ENCODE measurements at regions not wholly inside any gene's neighbourhood (a gene's known extent, or its start where the extent isn't known, plus 50 kb on each side); places are given as distances from the start of the nearest gene placed in this dataset.

GRCh38 chrX:39377157-39377556, 575.9 kb downstream of the MID1IP1 start:
- ATAC-seq: no peak

GRCh38 chrX:39377773-39378172, 576.5 kb downstream of the MID1IP1 start:
- intact Hi-C loops (cut with DNase I): no loop called here
- no peak for ATAC-seq
- Histone ChIP-seq H3K4me3 (no peak overlapping the region), H3K36me3 (no peaks in the 10 kb centered on the region), H3K27ac (no peak overlapping the region), H3K27me3 (peaks cover 0 to 17% (median 2%) of the 10 kb centered on the region in 4 donors), H3K4me1 (no peaks in the 10 kb centered on the region), H3K9me3 (no peaks in the 10 kb centered on the region)
- WGBS, 2 donors: 76 to 97% methylated on average over 1 of the region's 1 CpG
- no peak for FAIRE-seq
- TF ChIP-seq CTCF (IDR thresholded peaks at IDR 0.05): no peak
- no peak for DNase-seq

More at GRCh38 chrX:39377157-39377556, 575.9 kb downstream of the MID1IP1 start:
- no peaks in the 10 kb centered on the region for H3K9me3 ChIP-seq
- H3K27ac ChIP-seq: no peak overlapping the region
- DNase-seq (no peak), FAIRE-seq (no peak)
- H3K4me1 ChIP-seq: no peaks in the 10 kb centered on the region
- no peak overlapping the region for H3K4me3 ChIP-seq
- TF ChIP-seq CTCF (IDR thresholded peaks at IDR 0.05): no peak
- intact Hi-C loops (cut with DNase I): no loop called here
- no peaks in the 10 kb centered on the region for H3K36me3 ChIP-seq
- peaks cover 0 to 17% (median 2%) of the 10 kb centered on the region in 4 donors for H3K27me3 ChIP-seq

GRCh38 chrX:39381422-39381821, 580.2 kb downstream of the MID1IP1 start:
- Histone ChIP-seq H3K4me1 (no peaks in the 10 kb centered on the region), H3K36me3 (no peaks in the 10 kb centered on the region), H3K27ac (no peak overlapping the region), H3K27me3 (peaks cover 0 to 19% (median 2%) of the 10 kb centered on the region in 4 donors), H3K9me3 (no peaks in the 10 kb centered on the region), H3K4me3 (no peak overlapping the region)
- intact Hi-C loops (cut with DNase I): no loop called here
- 65 to 79% methylated on average over 5 of the region's 5 CpGs for WGBS, 2 donors
- TF ChIP-seq CTCF (IDR thresholded peaks at IDR 0.05): no peak
- DNase-seq (no peak), ATAC-seq (no peak), FAIRE-seq (no peak)

- FAIRE-seq (no peak), DNase-seq (no peak), ATAC-seq (no peak)
- H3K4me3 ChIP-seq: no peak overlapping the region
- no peaks in the 10 kb centered on the region for H3K36me3 ChIP-seq
- WGBS, 2 donors: 65 to 73% methylated on average over 6 of the region's 6 CpGs
- no peaks in the 10 kb centered on the region for H3K4me1 ChIP-seq
- H3K9me3 ChIP-seq: no peaks in the 10 kb centered on the region
- H3K27ac ChIP-seq: no peak overlapping the region
- TF ChIP-seq CTCF (IDR thresholded peaks at IDR 0.05): no peak
- peaks cover 0 to 28% (median 3%) of the 10 kb centered on the region in 4 donors for H3K27me3 ChIP-seq
- intact Hi-C loops (cut with DNase I): no loop called here
Observed at GRCh38 chrX:39384996-39385395, 583.7 kb downstream of the MID1IP1 start.

- no peak for DNase-seq
Observed at GRCh38 chrX:39388730-39389129, 587.5 kb downstream of the MID1IP1 start.

More at GRCh38 chrX:39388730-39389129, 587.5 kb downstream of the MID1IP1 start:
- H3K27ac ChIP-seq: no peak overlapping the region
- H3K9me3 ChIP-seq: no peaks in the 10 kb centered on the region
- intact Hi-C loops (cut with DNase I): no loop called here
- peaks cover 0 to 18% (median 3%) of the 10 kb centered on the region in 4 donors for H3K27me3 ChIP-seq
- WGBS, 2 donors: 78 to 87% methylated on average over 2 of the region's 2 CpGs
- H3K4me1 ChIP-seq: no peaks in the 10 kb centered on the region
- no peak for TF ChIP-seq CTCF (IDR thresholded peaks at IDR 0.05)
- no peak for ATAC-seq
- no peaks in the 10 kb centered on the region for H3K36me3 ChIP-seq
- no peak for FAIRE-seq
- no peak overlapping the region for H3K4me3 ChIP-seq
